Smooth muscle cell (in vitro differentiated cells): ENCODE measurements at regions not wholly inside any gene's neighbourhood (a gene's known extent, or its start where the extent isn't known, plus 50 kb on each side); places are given as distances from the start of the nearest gene placed in this dataset.

Experiments
- DNase-seq: peaks from one replicate; lab custom pipeline; 2025; ENCODE audit not compliant: unreplicated experiment; lab: John Stamatoyannopoulos, UW
- H2AFZ ChIP-seq: fragments of 200-600 bp; sonication (generic); 2 replicates; pipeline ENCODE4 v1.6.0; 2016; ENCODE audit warnings: antibody characterized with exemption, low read depth, mild to moderate bottlenecking
- H3F3A ChIP-seq: fragments of 200-600 bp; sonication (generic); 2 replicates; pipeline ENCODE4 v1.6.0; 2017; ENCODE audit warnings: antibody characterized with exemption, low read depth
- H3K27ac ChIP-seq: fragments of 200-600 bp; sonication (generic); 2 replicates; pipeline ENCODE4 v1.5.1; 2016; ENCODE audit warnings: low read depth, mild to moderate bottlenecking
- H3K27me3 ChIP-seq: fragments of 200-600 bp; sonication (generic); 2 replicates; pipeline ENCODE4 v1.6.1; 2016; ENCODE audit warnings: low read depth, mild to moderate bottlenecking
- H3K36me3 ChIP-seq: fragments of 200-600 bp; sonication (generic); 2 replicates; pipeline ENCODE4 v1.5.1; 2016; ENCODE audit warnings: low read depth
- H3K4me1 ChIP-seq: fragments of 200-600 bp; sonication (generic); 2 replicates; pipeline ENCODE4 v1.5.1; 2016; ENCODE audit warnings: low read depth
- H3K4me2 ChIP-seq: fragments of 200-600 bp; sonication (generic); 2 replicates; pipeline ENCODE4 v1.6.0; 2016; ENCODE audit warnings: mild to moderate bottlenecking
- H3K4me3 ChIP-seq: fragments of 200-600 bp; sonication (generic); 2 replicates; pipeline ENCODE4 v1.5.1; 2016; ENCODE audit warnings: mild to moderate bottlenecking
- H3K79me2 ChIP-seq: fragments of 200-600 bp; sonication (generic); 2 replicates; pipeline ENCODE4 v1.6.0; 2016; ENCODE audit warnings: low read depth, mild to moderate bottlenecking
- H3K9ac ChIP-seq: fragments of 200-600 bp; sonication (generic); 2 replicates; pipeline ENCODE4 v1.6.0; 2016; ENCODE audit warnings: low read depth
- H3K9me3 ChIP-seq: fragments of 200-600 bp; sonication (generic); replicated peaks from 2 replicates; pipeline ENCODE4 v1.5.1; 2016; ENCODE audit warnings: low read depth
- H4K20me1 ChIP-seq: fragments of 200-600 bp; sonication (generic); 2 replicates; pipeline ENCODE4 v1.6.0; 2016; ENCODE audit warnings: low read depth
- CTCF ChIP-seq: fragments of 200-600 bp; sonication (generic); IDR thresholded peaks from 2 replicates; pipeline ENCODE4 v1.5.1; 2017; ENCODE audit warnings: borderline replicate concordance, mild to moderate bottlenecking, antibody characterized with exemption; ENCODE audit not compliant: insufficient read depth, poor library complexity, severe bottlenecking
- WGBS: methylation state at CpG from one replicate; pipeline ENCODE4 v1.1.7; 2016; ENCODE audit warnings: low lambda C conversion rate; 5-methylcytosine and 5-hydroxymethylcytosine counted together

DNA sequence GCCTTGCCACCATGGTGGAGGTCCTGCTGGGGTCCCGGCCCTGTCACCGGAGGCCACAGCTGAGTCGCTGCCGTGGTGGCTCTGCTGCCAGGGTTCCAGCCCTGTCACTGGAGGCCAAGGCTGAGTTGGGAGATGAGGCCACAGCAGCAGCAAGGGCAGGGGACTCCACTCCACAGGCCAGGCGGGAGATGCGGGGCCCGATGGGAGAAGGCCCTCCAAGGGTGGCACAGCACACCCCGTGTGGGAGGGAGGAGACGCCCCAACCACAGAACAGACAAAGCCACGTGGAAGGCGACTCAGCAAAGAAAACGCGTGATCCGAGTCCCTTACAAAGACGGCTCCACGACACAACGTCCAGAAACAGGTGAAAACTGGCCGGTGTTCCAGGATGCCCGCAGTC lies 159.3 kb downstream of the BRD1 start:
- no peak overlapping the region for H3K9ac ChIP-seq
- peaks cover 8% of the 10 kb centered on the region for H3K4me1 ChIP-seq
- no peak for TF ChIP-seq CTCF
- WGBS: 92% methylated on average over 19 of the region's 19 CpGs
- no peaks in the 10 kb centered on the region for H4K20me1 ChIP-seq
- H3K9me3 ChIP-seq: no peaks in the 10 kb centered on the region
- H3K79me2 ChIP-seq: no peaks in the 10 kb centered on the region
- H3K27me3 ChIP-seq: peaks cover 49% of the 10 kb centered on the region
- H3K4me2 ChIP-seq: no peak overlapping the region
- DNase-seq: no peak
- H3F3A ChIP-seq: no peaks in the 10 kb centered on the region
- no peak overlapping the region for H3K4me3 ChIP-seq
- H3K36me3 ChIP-seq: no peaks in the 10 kb centered on the region
- H2AFZ ChIP-seq: no peak overlapping the region
- H3K27ac ChIP-seq: no peak overlapping the region

DNA sequence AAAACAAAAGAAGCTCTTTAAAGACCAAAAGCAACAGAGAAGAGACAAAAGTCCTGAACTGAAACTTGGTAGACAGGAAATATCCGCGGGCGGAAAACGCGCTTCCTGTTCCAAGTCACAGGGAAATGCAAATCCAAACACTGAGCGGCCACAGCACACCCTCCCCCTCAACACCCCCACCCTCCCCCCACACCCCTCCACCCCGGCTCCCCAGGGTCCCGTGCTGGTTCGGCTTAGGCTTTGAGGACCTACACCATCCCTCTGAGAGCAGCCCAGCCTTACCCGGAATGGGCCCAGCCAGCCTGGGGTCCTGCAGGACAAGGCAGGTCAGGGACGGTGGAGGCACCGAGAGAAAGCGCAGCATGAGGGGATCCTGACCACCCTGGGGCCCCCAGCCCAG lies 160.4 kb downstream of the BRD1 start:
- Histone ChIP-seq H3K4me3 (no peak overlapping the region), H3K9ac (no peak overlapping the region), H3K4me2 (no peak overlapping the region), H3K9me3 (no peaks in the 10 kb centered on the region), H3K27me3 (peaks cover 43% of the 10 kb centered on the region), H3F3A (no peaks in the 10 kb centered on the region), H3K4me1 (peaks cover 8% of the 10 kb centered on the region), H2AFZ (no peak overlapping the region), H3K79me2 (no peaks in the 10 kb centered on the region), H3K36me3 (no peaks in the 10 kb centered on the region), H4K20me1 (no peaks in the 10 kb centered on the region), H3K27ac (no peak overlapping the region)
- TF ChIP-seq CTCF: no peak
- WGBS: 91% methylated on average over 9 of the region's 13 CpGs
- no peak for DNase-seq

DNA sequence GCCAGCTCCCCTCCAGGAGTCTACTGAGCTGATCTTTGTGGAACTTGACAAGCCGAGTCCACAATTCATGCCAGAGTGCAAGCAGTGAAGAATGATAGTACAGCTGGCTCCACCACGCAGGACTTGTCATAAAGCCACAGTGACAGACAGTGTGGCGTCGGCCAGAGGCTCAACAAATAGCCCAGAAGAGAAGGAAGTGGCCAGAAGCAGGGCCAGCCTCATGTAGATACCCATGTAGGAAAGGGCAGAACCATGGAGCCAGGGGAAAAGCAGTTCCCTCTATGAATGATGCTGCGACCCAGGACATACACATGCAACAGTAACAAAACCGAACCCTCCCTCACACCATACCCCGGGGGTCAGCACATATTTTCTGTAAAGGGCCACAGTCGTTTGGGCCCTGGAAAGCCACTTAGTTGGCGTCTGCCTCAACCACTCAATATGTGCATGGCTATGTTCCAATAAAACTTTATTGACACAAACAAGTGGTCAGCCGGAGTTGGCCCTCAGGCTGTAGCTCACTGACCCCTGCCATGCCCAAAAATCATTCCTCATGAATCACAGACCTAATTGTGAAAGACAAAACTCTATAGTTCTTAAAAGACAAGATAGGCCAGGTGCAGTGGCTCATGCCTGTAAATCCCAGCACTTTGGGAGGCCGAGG lies 161.4 kb downstream of the BRD1 start:
- H3K27ac ChIP-seq: no peak overlapping the region
- 86% methylated on average over 11 of the region's 11 CpGs for WGBS
- no peak for DNase-seq

More for the DNA sequence above, 161.4 kb downstream of the BRD1 start:
- H3K36me3 ChIP-seq: no peaks in the 10 kb centered on the region
- TF ChIP-seq CTCF: no peak
- H3F3A ChIP-seq: no peaks in the 10 kb centered on the region
- H3K4me2 ChIP-seq: no peak overlapping the region
- H4K20me1 ChIP-seq: no peaks in the 10 kb centered on the region
- H2AFZ ChIP-seq: no peak overlapping the region
- no peaks in the 10 kb centered on the region for H3K9me3 ChIP-seq
- peaks cover 3% of the 10 kb centered on the region for H3K4me1 ChIP-seq
- no peak overlapping the region for H3K9ac ChIP-seq
- H3K79me2 ChIP-seq: no peaks in the 10 kb centered on the region
- peaks cover 34% of the 10 kb centered on the region for H3K27me3 ChIP-seq
- no peak overlapping the region for H3K4me3 ChIP-seq
